GM19238 (cell line): ENCODE measurements at regions not wholly inside any gene's neighbourhood (a gene's known extent, or its start where the extent isn't known, plus 50 kb on each side); places are given as distances from the start of the nearest gene placed in this dataset.

Experiments
- DNase-seq: peaks from one replicate; pipeline ENCODE4 v3.0.0; 2011; ENCODE audit warnings: low spot score; ENCODE audit not compliant: insufficient read length

GRCh38 chr13:90956031-90956430 lies 391.5 kb upstream of the MIR17HG start:
- no peak for DNase-seq

GRCh38 chr13:90958866-90959265 lies 388.6 kb upstream of the MIR17HG start:
- DNase-seq, result no peak

- no peak for DNase-seq
Measured at GRCh38 chr13:90968166-90968904, 379.2 kb upstream of the MIR17HG start.

- DNase-seq, result no peak
Measured at GRCh38 chr13:90974249-90974975, 373.1 kb upstream of the MIR17HG start.

GRCh38 chr13:90979059-90979458 lies 368.4 kb upstream of the MIR17HG start:
- DNase-seq, result no peak

- no peak for DNase-seq
Measured at GRCh38 chr13:90984756-90985155, 362.7 kb upstream of the MIR17HG start.

- DNase-seq, result no peak
Measured at GRCh38 chr13:90995001-90995400, 352.5 kb upstream of the MIR17HG start.

GRCh38 chr13:90995614-90996013 lies 351.9 kb upstream of the MIR17HG start:
- no peak for DNase-seq

GRCh38 chr13:90997951-90998350 lies 349.5 kb upstream of the MIR17HG start:
- no peak for DNase-seq

- no peak for DNase-seq
Measured at GRCh38 chr13:90999401-90999800, 348.1 kb upstream of the MIR17HG start.

- DNase-seq, result no peak
Measured at GRCh38 chr13:91001371-91001770, 346.1 kb upstream of the MIR17HG start.

- DNase-seq, result no peak
Measured at GRCh38 chr13:91014696-91015095, 332.8 kb upstream of the MIR17HG start.

GRCh38 chr13:91017031-91017668 lies 330.3 kb upstream of the MIR17HG start:
- DNase-seq, result peak; percentile 17

- DNase-seq, result no peak
Measured at GRCh38 chr13:91017669-91018053, 329.8 kb upstream of the MIR17HG start.

- DNase-seq, result no peak
Measured at GRCh38 chr13:91020461-91021034, 326.9 kb upstream of the MIR17HG start.

GRCh38 chr13:91024157-91024792 lies 323.2 kb upstream of the MIR17HG start:
- no peak for DNase-seq

GRCh38 chr13:91025442-91025841 lies 322.0 kb upstream of the MIR17HG start:
- DNase-seq, result no peak

GRCh38 chr13:91031508-91031907 lies 316.0 kb upstream of the MIR17HG start:
- no peak for DNase-seq

GRCh38 chr13:91032104-91032503 lies 315.4 kb upstream of the MIR17HG start:
- no peak for DNase-seq

- no peak for DNase-seq
Measured at GRCh38 chr13:91036886-91037285, 310.6 kb upstream of the MIR17HG start.

- DNase-seq, result no peak
Measured at GRCh38 chr13:91042870-91043269, 304.6 kb upstream of the MIR17HG start.
